ENCODE measurements at regions not wholly inside any gene's neighbourhood (a gene's known extent, or its start where the extent isn't known, plus 50 kb on each side); places are given as distances from the start of the nearest gene placed in this dataset.

DNA sequence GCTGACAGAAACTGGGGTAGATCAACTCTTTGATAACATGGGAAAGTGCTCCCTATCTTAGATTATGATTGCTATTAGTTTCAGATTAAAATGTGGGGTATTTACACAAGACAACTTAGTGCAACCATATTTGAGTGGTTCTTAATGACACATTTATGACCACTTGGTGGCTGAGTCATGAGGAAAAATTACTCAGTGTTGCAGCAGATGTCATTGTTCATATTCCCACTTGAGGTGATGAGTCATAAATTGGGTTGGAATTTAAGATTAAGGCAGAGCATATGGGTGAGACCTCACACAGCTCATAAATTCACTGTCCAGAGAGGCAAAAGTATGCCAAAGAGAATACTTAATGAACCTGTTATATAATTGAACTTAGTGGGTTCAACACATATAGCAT, 408.3 kb downstream of the DMRT2 start:
- TF ChIP-seq, protein P1, sequence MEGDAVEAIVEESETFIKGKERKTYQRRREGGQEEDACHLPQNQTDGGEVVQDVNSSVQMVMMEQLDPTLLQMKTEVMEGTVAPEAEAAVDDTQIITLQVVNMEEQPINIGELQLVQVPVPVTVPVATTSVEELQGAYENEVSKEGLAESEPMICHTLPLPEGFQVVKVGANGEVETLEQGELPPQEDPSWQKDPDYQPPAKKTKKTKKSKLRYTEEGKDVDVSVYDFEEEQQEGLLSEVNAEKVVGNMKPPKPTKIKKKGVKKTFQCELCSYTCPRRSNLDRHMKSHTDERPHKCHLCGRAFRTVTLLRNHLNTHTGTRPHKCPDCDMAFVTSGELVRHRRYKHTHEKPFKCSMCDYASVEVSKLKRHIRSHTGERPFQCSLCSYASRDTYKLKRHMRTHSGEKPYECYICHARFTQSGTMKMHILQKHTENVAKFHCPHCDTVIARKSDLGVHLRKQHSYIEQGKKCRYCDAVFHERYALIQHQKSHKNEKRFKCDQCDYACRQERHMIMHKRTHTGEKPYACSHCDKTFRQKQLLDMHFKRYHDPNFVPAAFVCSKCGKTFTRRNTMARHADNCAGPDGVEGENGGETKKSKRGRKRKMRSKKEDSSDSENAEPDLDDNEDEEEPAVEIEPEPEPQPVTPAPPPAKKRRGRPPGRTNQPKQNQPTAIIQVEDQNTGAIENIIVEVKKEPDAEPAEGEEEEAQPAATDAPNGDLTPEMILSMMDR (IDR thresholded peaks at IDR 0.05) = no peak
- no peak for TF ChIP-seq POLR2A (IDR thresholded peaks at IDR 0.05)

All from Peyer's patch (tissue), 4 donors.